B cell (primary cell): ENCODE measurements at regions not wholly inside any gene's neighbourhood (a gene's known extent, or its start where the extent isn't known, plus 50 kb on each side); places are given as distances from the start of the nearest gene placed in this dataset.
A peak's percentile ranks its signal among the peaks of the same experiment; 100 is the strongest.

Experiments used
- ATAC-seq: fragments of 200-7000 bp; cut with Tn5 transposase; one replicate; pipeline ENCODE4 v1.10.0; 2021; ENCODE audit warnings: low read depth, mild to moderate bottlenecking, moderate number of reproducible peaks, moderate library complexity
- CTCF ChIA-PET: fragments of 350-600 bp; sonication (Branson Sonifier 250); formaldehyde crosslinking; loops from one replicate; lab custom pipeline; 2021; ENCODE audit warnings: antibody characterized with exemption, inconsistent platforms; lab: Charles Lee
- POLR2A ChIA-PET: fragments of 350-600 bp; sonication (Branson Sonifier 250); formaldehyde crosslinking; loops from one replicate; lab custom pipeline; 2021; ENCODE audit warnings: antibody characterized with exemption; lab: Charles Lee
- DNase-seq: peaks from one replicate; pipeline ENCODE4 v3.0.0; 2013
- H2AFZ ChIP-seq: 2 replicates; pipeline ENCODE4 v1.6.1; 2012; ENCODE audit warnings: mild to moderate bottlenecking, low read depth, low read length; ENCODE audit not compliant: insufficient read depth, poor library complexity, severe bottlenecking
- H3K27ac ChIP-seq, 2 donors: 1 replicate in 1 of 2; 2 replicates in 1 of 2; pipeline ENCODE4 v1.5.1; 2012 to 2013; ENCODE audit warnings: low read length in 2 of 2, mild to moderate bottlenecking in 2 of 2, moderate library complexity in 1 of 2
- H3K27me3 ChIP-seq, 4 experiments: fragments of 200-600 bp in 1 of 4; sonication (generic) in 1 of 4; replicated peaks in 1 of 4; 1 replicate in 2 of 4; 2 replicates in 2 of 4; pipeline versions ENCODE4 v1.6.1 to v1.7.0; 2013 to 2016; ENCODE audit warnings: low read length in 3 of 4, mild to moderate bottlenecking in 2 of 4, mixed read lengths in 1 of 4, moderate library complexity in 1 of 4; ENCODE audit not compliant: insufficient read depth in 4 of 4, control insufficient read depth in 3 of 4; ENCODE audit errors: control extremely low read depth in 1 of 4
- H3K36me3 ChIP-seq, 2 experiments: replicated peaks in 1 of 2; 1 replicate in 1 of 2; 2 replicates in 1 of 2; pipeline versions ENCODE4 v1.6.1 to v1.7.1; 2013; ENCODE audit warnings: low read length in 1 of 2; ENCODE audit not compliant: insufficient read depth in 2 of 2, control insufficient read depth in 1 of 2; ENCODE audit errors: control extremely low read depth in 1 of 2, extremely low read depth in 1 of 2
- H3K4me1 ChIP-seq, 2 donors: fragments of 200-600 bp in 1 of 2; sonication (generic) in 1 of 2; 1 replicate in 1 of 2; 2 replicates in 1 of 2; pipeline versions ENCODE4 v1.5.1 to v1.6.1; 2013 to 2017; ENCODE audit warnings: low read length in 2 of 2; ENCODE audit not compliant: control insufficient read depth in 2 of 2, insufficient read depth in 2 of 2
- H3K4me2 ChIP-seq: replicated peaks from 2 replicates; pipeline ENCODE3; 2012; ENCODE audit warnings: mild to moderate bottlenecking, low read depth, low read length; ENCODE audit not compliant: poor library complexity, severe bottlenecking
- H3K4me3 ChIP-seq, 5 experiments: fragments of 200-600 bp in 1 of 5; sonication (generic) in 1 of 5; 1 replicate in 3 of 5; 2 replicates in 2 of 5; pipeline versions ENCODE4 v1.5.1 to v1.7.0; 2011 to 2016; ENCODE audit warnings: low read length in 4 of 5, mild to moderate bottlenecking in 4 of 5, low read depth in 2 of 5, control low read depth in 1 of 5, moderate library complexity in 1 of 5; ENCODE audit not compliant: insufficient read depth in 1 of 5; ENCODE audit errors: control extremely low read depth in 1 of 5, extremely low read depth in 1 of 5
- H3K79me2 ChIP-seq: fragments of 200-600 bp; sonication (generic); one replicate; pipeline ENCODE4 v1.6.0; 2016; ENCODE audit warnings: low read length; ENCODE audit not compliant: control insufficient read depth, insufficient read depth
- H3K9ac ChIP-seq: fragments of 200-600 bp; sonication (generic); 2 replicates; pipeline ENCODE4 v1.6.1; 2017; ENCODE audit warnings: mild to moderate bottlenecking, low read length, moderate library complexity
- H3K9me3 ChIP-seq, 3 donors: one replicate each; pipeline versions ENCODE4 v1.6.1 to v1.7.1; 2013; ENCODE audit warnings: low read length in 2 of 3; ENCODE audit not compliant: control insufficient read depth in 2 of 3, insufficient read depth in 1 of 3; ENCODE audit errors: control extremely low read depth in 1 of 3
- H4K20me1 ChIP-seq: 2 replicates; pipeline ENCODE4 v1.6.0; 2012; ENCODE audit warnings: mild to moderate bottlenecking, low read length; ENCODE audit not compliant: insufficient read depth, control insufficient read depth, poor library complexity, severe bottlenecking
- H3K27ac Mint-ChIP-seq: one replicate; pipeline ENCODE4 v1.8.0; 2021; ENCODE audit warnings: mixed read lengths
- H3K27me3 Mint-ChIP-seq: one replicate; pipeline ENCODE4 v1.8.0; 2021; ENCODE audit warnings: mixed read lengths
- H3K4me1 Mint-ChIP-seq: one replicate; pipeline ENCODE4 v1.8.0; 2021; ENCODE audit warnings: mixed read lengths
- H3K4me3 Mint-ChIP-seq: one replicate; pipeline ENCODE4 v1.8.0; 2021; ENCODE audit warnings: mixed read lengths
- H3K9me3 Mint-ChIP-seq: one replicate; pipeline ENCODE4 v1.8.0; 2022; ENCODE audit warnings: mixed read lengths; ENCODE audit not compliant: insufficient read depth
- EZH2 ChIP-seq: IDR thresholded peaks from 2 replicates; pipeline ENCODE4 v1.6.1; 2012; ENCODE audit warnings: borderline replicate concordance, low read depth, mild to moderate bottlenecking, moderate library complexity, low read length; ENCODE audit not compliant: insufficient read depth, poor library complexity, severe bottlenecking
- WGBS: methylation state at CpG from one replicate; pipeline ENCODE4 v1.1.5; 2013; ENCODE audit warnings: missing lambda C conversion rate; ENCODE audit not compliant: insufficient coverage; 5-methylcytosine and 5-hydroxymethylcytosine counted together
- intact Hi-C: fragments of 100-400 bp; cut with micrococcal nuclease; formaldehyde crosslinking; loops from one replicate; pipeline ENCODE4 v1.10.0; 2022
- TF ChIP-seq, protein P1 (sequence below): fragments of 200-600 bp; IDR thresholded peaks from one replicate; pipeline ENCODE4 v1.8.0; 2022; ENCODE audit warnings: antibody characterized with exemption, mild to moderate bottlenecking

DNA sequence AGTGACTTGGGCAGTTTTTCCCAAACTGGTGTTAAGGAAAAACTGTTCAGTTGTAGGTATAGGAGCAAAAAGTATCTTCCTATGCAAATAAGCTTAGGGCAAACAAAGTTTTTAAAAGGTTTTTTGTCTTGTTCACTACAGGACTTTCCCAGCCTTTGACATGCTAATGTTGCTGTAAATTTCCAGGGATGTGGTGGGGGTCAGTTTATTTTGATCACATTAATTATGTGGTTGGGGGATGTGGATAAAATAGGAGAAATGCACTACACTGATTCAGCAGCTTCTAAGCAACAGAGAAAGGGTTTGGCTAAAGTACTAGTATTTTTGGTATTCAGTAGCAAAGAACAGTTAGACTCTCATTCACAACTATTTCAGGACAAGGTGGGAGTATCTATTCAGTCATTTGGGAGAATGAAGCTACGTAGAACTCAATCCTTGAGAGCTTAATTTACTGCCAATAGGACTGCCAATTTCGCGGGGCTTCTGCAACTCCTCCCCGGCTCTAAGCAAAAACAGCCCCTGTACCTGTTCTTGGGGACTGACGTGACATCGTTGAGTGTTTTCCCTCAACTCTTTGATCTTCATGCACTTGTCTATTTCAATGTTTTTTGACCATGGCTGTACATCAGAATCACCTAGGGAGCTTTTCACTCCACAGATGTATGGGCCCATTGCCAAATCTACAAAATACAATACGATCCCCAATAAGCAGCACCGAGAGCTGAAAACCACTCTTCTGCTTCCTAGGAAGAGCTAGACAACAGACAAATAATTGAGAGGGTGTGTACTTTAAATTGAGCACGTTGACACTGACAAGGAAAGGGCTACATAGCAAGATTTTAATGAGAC, 94.8 kb upstream of the NHSL1 start:
- no peak overlapping the region for H3K9ac ChIP-seq
- no peak overlapping the region for H3K27ac ChIP-seq
- WGBS: 97% methylated on average over 6 of the region's 9 CpGs

GRCh38 chr6:138594758-138595140, 95.5 kb upstream of the NHSL1 start:
- Histone ChIP-seq H3K4me1 (peaks cover 12 to 13% of the 10 kb centered on the region in 2 donors), H3K4me3 (no peak overlapping the region), H3K4me2 (no peak overlapping the region), H4K20me1 (no peaks in the 10 kb centered on the region), H3K27me3 (no peaks in the 10 kb centered on the region), H3K27ac (no peak overlapping the region), H3K36me3 (no peaks in the 10 kb centered on the region), H3K9me3 (no peaks in the 10 kb centered on the region), H2AFZ (no peak overlapping the region), H3K79me2 (no peaks in the 10 kb centered on the region), H3K9ac (no peak overlapping the region)
- no peaks in the 10 kb centered on the region for H3K9me3 Mint-ChIP-seq
- 59% methylated on average over 3 of the region's 4 CpGs for WGBS
- no peak for TF ChIP-seq EZH2
- TF ChIP-seq, protein P1, sequence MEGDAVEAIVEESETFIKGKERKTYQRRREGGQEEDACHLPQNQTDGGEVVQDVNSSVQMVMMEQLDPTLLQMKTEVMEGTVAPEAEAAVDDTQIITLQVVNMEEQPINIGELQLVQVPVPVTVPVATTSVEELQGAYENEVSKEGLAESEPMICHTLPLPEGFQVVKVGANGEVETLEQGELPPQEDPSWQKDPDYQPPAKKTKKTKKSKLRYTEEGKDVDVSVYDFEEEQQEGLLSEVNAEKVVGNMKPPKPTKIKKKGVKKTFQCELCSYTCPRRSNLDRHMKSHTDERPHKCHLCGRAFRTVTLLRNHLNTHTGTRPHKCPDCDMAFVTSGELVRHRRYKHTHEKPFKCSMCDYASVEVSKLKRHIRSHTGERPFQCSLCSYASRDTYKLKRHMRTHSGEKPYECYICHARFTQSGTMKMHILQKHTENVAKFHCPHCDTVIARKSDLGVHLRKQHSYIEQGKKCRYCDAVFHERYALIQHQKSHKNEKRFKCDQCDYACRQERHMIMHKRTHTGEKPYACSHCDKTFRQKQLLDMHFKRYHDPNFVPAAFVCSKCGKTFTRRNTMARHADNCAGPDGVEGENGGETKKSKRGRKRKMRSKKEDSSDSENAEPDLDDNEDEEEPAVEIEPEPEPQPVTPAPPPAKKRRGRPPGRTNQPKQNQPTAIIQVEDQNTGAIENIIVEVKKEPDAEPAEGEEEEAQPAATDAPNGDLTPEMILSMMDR: no peak
- H3K27me3 Mint-ChIP-seq: no peaks in the 10 kb centered on the region
- no peak overlapping the region for H3K27ac Mint-ChIP-seq
- CTCF ChIA-PET: interaction anchor here (2.3 kb wide), 1 partner anchor 172 kb away, joined by 12 read pairs; no protein-coding TSS in a partner anchor
- intact Hi-C loops: loop anchor here (5.0 kb wide), 1 partner anchor 768 kb away; no protein-coding TSS in a partner anchor
- ATAC-seq (no peak), DNase-seq (no peak)
- H3K4me3 Mint-ChIP-seq: no peak overlapping the region
- POLR2A ChIA-PET: no interaction called here
- peaks cover 20% of the 10 kb centered on the region for H3K4me1 Mint-ChIP-seq

More for the DNA sequence above, 94.8 kb upstream of the NHSL1 start:
- no peak overlapping the region for H3K4me3 ChIP-seq
- H3K4me2 ChIP-seq: no peak overlapping the region
- no peak overlapping the region for H3K27ac Mint-ChIP-seq
- H3K9me3 Mint-ChIP-seq: no peaks in the 10 kb centered on the region
- H3K9me3 ChIP-seq: no peaks in the 10 kb centered on the region
- TF ChIP-seq, protein P1: no peak
- no peak for TF ChIP-seq EZH2
- H3K79me2 ChIP-seq: no peaks in the 10 kb centered on the region
- ChIA-PET POLR2A (no interaction called here), CTCF (interaction anchor here (2.3 kb wide), 1 partner anchor 172 kb away, joined by 12 read pairs; no protein-coding TSS in a partner anchor)
- H3K4me1 Mint-ChIP-seq: peaks cover 20% of the 10 kb centered on the region
- peak overlapping the region; percentile 75 for H3K4me3 Mint-ChIP-seq
- no peaks in the 10 kb centered on the region for H3K27me3 ChIP-seq
- no peaks in the 10 kb centered on the region for H3K36me3 ChIP-seq
- peaks cover 12 to 13% of the 10 kb centered on the region in 2 donors for H3K4me1 ChIP-seq
- intact Hi-C loops: loop anchor here (1.0 to 5.0 kb wide), 3 partner anchors 99 to 768 kb away; partner anchors contain the start of gene CCDC28A
- H3K27me3 Mint-ChIP-seq: no peaks in the 10 kb centered on the region
- no peak overlapping the region for H2AFZ ChIP-seq
- ATAC-seq (no peak), DNase-seq (no peak)
- H4K20me1 ChIP-seq: no peaks in the 10 kb centered on the region
